Choroid plexus epithelial cell (primary cell): ENCODE measurements at regions not wholly inside any gene's neighbourhood (a gene's known extent, or its start where the extent isn't known, plus 50 kb on each side); places are given as distances from the start of the nearest gene placed in this dataset.

Experiments used
- DNase-seq: peaks from one replicate; pipeline ENCODE4 v3.0.0-alpha.2; 2010; ENCODE audit warnings: low read depth
- H3K4me3 ChIP-seq: 2 replicates; pipeline ENCODE4 v1.5.1; 2011; ENCODE audit warnings: low read depth, mild to moderate bottlenecking, control low read depth, low read length, moderate library complexity
- CTCF ChIP-seq: conservative IDR thresholded peaks from 2 replicates; pipeline ENCODE4 v1.5.1; 2011; ENCODE audit warnings: low read depth, mild to moderate bottlenecking, control low read depth, inconsistent platforms, low read length, moderate library complexity

- no peak for TF ChIP-seq CTCF
- no peak for DNase-seq
- no peak overlapping the region for H3K4me3 ChIP-seq
Measured at GRCh38 chr3:43194069-43194468, 88.2 kb upstream of the POMGNT2 start.

GRCh38 chr3:43192028-43192427 is 86.1 kb upstream of the POMGNT2 start:
- DNase-seq = no peak
- H3K4me3 ChIP-seq = no peak overlapping the region
- TF ChIP-seq CTCF = no peak

- peak; percentile 37 for DNase-seq
- no peak for TF ChIP-seq CTCF
- H3K4me3 ChIP-seq = no peak overlapping the region
Measured at GRCh38 chr3:43191116-43191515, 85.2 kb upstream of the POMGNT2 start.

- no peak for TF ChIP-seq CTCF
- no peak overlapping the region for H3K4me3 ChIP-seq
- DNase-seq = peak; percentile 85
Measured at GRCh38 chr3:43190670-43191069, 84.8 kb upstream of the POMGNT2 start.

GRCh38 chr3:43187836-43188479 is 82.1 kb upstream of the POMGNT2 start:
- DNase-seq = no peak
- no peak overlapping the region for H3K4me3 ChIP-seq
- no peak for TF ChIP-seq CTCF

GRCh38 chr3:43185983-43186314 is 80.1 kb upstream of the POMGNT2 start:
- no peak overlapping the region for H3K4me3 ChIP-seq
- TF ChIP-seq CTCF = no peak
- no peak for DNase-seq

- no peak overlapping the region for H3K4me3 ChIP-seq
- TF ChIP-seq CTCF = no peak
- peak; percentile 85 for DNase-seq
Measured at GRCh38 chr3:43185274-43185982, 79.5 kb upstream of the POMGNT2 start.
